ENCODE measurements at regions not wholly inside any gene's neighbourhood (a gene's known extent, or its start where the extent isn't known, plus 50 kb on each side); places are given as distances from the start of the nearest gene placed in this dataset.

DNA sequence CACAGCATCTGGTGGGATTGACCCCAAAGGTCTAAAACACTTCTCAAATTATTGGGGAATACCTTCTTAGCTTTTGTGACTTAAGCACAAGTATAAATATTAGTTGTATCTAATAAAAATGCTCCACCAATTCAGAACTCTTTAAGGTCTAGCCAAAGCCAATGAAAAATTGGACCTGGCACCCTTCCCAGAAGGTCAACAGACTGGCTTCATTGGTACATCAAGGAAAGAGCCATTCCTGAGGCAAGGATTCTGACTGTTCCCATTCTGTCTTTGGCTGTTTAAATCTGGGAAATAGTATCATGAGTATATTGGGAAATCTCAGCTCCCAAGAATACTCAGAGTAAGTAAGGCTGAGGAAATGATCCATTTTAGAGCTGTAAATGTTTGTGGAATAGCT, 153.0 kb upstream of the TRPC5 start (continued):
- TF ChIP-seq, protein P1, sequence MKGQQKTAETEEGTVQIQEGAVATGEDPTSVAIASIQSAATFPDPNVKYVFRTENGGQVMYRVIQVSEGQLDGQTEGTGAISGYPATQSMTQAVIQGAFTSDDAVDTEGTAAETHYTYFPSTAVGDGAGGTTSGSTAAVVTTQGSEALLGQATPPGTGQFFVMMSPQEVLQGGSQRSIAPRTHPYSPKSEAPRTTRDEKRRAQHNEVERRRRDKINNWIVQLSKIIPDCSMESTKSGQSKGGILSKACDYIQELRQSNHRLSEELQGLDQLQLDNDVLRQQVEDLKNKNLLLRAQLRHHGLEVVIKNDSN (IDR thresholded peaks at IDR 0.05; ENCODE audit: borderline replicate concordance, extremely low read length, insufficient read depth, low read depth, low read length) = no peak
- TF ChIP-seq, protein P2, sequence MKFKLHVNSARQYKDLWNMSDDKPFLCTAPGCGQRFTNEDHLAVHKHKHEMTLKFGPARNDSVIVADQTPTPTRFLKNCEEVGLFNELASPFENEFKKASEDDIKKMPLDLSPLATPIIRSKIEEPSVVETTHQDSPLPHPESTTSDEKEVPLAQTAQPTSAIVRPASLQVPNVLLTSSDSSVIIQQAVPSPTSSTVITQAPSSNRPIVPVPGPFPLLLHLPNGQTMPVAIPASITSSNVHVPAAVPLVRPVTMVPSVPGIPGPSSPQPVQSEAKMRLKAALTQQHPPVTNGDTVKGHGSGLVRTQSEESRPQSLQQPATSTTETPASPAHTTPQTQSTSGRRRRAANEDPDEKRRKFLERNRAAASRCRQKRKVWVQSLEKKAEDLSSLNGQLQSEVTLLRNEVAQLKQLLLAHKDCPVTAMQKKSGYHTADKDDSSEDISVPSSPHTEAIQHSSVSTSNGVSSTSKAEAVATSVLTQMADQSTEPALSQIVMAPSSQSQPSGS (IDR thresholded peaks at IDR 0.05; ENCODE audit: low read length) = no peak
- no peak for TF ChIP-seq WRNIP1 (IDR thresholded peaks at IDR 0.05; ENCODE audit: borderline replicate concordance, low read depth, low read length)
- TF ChIP-seq NR2C2 (IDR thresholded peaks at IDR 0.05; ENCODE audit: borderline replicate concordance, control insufficient read depth, insufficient read length, low read depth) = no peak
- TF ChIP-seq ZZZ3 (IDR thresholded peaks at IDR 0.05; ENCODE audit: control insufficient read depth, insufficient read length, low read depth) = no peak
- TF ChIP-seq, protein P3, sequence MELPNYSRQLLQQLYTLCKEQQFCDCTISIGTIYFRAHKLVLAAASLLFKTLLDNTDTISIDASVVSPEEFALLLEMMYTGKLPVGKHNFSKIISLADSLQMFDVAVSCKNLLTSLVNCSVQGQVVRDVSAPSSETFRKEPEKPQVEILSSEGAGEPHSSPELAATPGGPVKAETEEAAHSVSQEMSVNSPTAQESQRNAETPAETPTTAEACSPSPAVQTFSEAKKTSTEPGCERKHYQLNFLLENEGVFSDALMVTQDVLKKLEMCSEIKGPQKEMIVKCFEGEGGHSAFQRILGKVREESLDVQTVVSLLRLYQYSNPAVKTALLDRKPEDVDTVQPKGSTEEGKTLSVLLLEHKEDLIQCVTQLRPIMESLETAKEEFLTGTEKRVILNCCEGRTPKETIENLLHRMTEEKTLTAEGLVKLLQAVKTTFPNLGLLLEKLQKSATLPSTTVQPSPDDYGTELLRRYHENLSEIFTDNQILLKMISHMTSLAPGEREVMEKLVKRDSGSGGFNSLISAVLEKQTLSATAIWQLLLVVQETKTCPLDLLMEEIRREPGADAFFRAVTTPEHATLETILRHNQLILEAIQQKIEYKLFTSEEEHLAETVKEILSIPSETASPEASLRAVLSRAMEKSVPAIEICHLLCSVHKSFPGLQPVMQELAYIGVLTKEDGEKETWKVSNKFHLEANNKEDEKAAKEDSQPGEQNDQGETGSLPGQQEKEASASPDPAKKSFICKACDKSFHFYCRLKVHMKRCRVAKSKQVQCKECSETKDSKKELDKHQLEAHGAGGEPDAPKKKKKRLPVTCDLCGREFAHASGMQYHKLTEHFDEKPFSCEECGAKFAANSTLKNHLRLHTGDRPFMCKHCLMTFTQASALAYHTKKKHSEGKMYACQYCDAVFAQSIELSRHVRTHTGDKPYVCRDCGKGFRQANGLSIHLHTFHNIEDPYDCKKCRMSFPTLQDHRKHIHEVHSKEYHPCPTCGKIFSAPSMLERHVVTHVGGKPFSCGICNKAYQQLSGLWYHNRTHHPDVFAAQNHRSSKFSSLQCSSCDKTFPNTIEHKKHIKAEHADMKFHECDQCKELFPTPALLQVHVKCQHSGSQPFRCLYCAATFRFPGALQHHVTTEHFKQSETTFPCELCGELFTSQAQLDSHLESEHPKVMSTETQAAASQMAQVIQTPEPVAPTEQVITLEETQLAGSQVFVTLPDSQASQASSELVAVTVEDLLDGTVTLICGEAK (IDR thresholded peaks at IDR 0.05; ENCODE audit: borderline replicate concordance) = no peak
- TF ChIP-seq, protein P4, sequence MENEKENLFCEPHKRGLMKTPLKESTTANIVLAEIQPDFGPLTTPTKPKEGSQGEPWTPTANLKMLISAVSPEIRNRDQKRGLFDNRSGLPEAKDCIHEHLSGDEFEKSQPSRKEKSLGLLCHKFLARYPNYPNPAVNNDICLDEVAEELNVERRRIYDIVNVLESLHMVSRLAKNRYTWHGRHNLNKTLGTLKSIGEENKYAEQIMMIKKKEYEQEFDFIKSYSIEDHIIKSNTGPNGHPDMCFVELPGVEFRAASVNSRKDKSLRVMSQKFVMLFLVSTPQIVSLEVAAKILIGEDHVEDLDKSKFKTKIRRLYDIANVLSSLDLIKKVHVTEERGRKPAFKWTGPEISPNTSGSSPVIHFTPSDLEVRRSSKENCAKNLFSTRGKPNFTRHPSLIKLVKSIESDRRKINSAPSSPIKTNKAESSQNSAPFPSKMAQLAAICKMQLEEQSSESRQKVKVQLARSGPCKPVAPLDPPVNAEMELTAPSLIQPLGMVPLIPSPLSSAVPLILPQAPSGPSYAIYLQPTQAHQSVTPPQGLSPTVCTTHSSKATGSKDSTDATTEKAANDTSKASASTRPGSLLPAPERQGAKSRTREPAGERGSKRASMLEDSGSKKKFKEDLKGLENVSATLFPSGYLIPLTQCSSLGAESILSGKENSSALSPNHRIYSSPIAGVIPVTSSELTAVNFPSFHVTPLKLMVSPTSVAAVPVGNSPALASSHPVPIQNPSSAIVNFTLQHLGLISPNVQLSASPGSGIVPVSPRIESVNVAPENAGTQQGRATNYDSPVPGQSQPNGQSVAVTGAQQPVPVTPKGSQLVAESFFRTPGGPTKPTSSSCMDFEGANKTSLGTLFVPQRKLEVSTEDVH (IDR thresholded peaks at IDR 0.05; ENCODE audit: low read depth, partially characterized antibody) = no peak

Data from GM12878 (cell line).